GM23248 (cell line): ENCODE measurements at regions not wholly inside any gene's neighbourhood (a gene's known extent, or its start where the extent isn't known, plus 50 kb on each side); places are given as distances from the start of the nearest gene placed in this dataset.
A peak's percentile ranks its signal among the peaks of the same experiment; 100 is the strongest.

Experiments
- DNase-seq: peaks from one replicate; pipeline ENCODE4 v3.0.0-alpha.2; 2015
- H2AFZ ChIP-seq: fragments of 200-600 bp; sonication (generic); 2 replicates; pipeline ENCODE4 v1.6.1; 2016; ENCODE audit warnings: antibody characterized with exemption
- H3F3A ChIP-seq: fragments of 200-600 bp; sonication (generic); 2 replicates; pipeline ENCODE4 v1.6.1; 2016; ENCODE audit warnings: mild to moderate bottlenecking, antibody characterized with exemption, mixed run types; ENCODE audit not compliant: insufficient read depth
- H3K27ac ChIP-seq: fragments of 200-600 bp; sonication (generic); 2 replicates; pipeline ENCODE4 v1.5.1; 2016; ENCODE audit warnings: mild to moderate bottlenecking
- H3K27me3 ChIP-seq: fragments of 200-600 bp; sonication (generic); replicated peaks from 2 replicates; pipeline ENCODE4 v1.6.1; 2016; ENCODE audit warnings: mild to moderate bottlenecking; ENCODE audit not compliant: insufficient read depth
- H3K36me3 ChIP-seq: fragments of 200-600 bp; sonication (generic); 2 replicates; pipeline ENCODE4 v1.6.1; 2016; ENCODE audit warnings: low read depth, mild to moderate bottlenecking
- H3K4me1 ChIP-seq: fragments of 200-600 bp; sonication (generic); 2 replicates; pipeline ENCODE4 v1.6.1; 2016; ENCODE audit warnings: mild to moderate bottlenecking; ENCODE audit not compliant: insufficient read depth
- H3K4me2 ChIP-seq: fragments of 200-600 bp; sonication (generic); one replicate; pipeline ENCODE4 v1.6.1; 2016; ENCODE audit warnings: mild to moderate bottlenecking; ENCODE audit not compliant: unreplicated experiment
- H3K4me3 ChIP-seq: fragments of 200-600 bp; sonication (generic); 2 replicates; pipeline ENCODE4 v1.5.1; 2016; ENCODE audit warnings: mild to moderate bottlenecking
- H3K79me2 ChIP-seq: fragments of 200-600 bp; sonication (generic); 2 replicates; pipeline ENCODE4 v1.6.1; 2016; ENCODE audit warnings: mild to moderate bottlenecking; ENCODE audit not compliant: insufficient read depth
- H3K9ac ChIP-seq: fragments of 200-600 bp; sonication (generic); 2 replicates; pipeline ENCODE4 v1.6.1; 2016; ENCODE audit warnings: mild to moderate bottlenecking
- H3K9me2 ChIP-seq: fragments of 200-600 bp; sonication (generic); 2 replicates; pipeline ENCODE4 v1.6.1; 2016; ENCODE audit warnings: mixed run types, mild to moderate bottlenecking, moderate library complexity; ENCODE audit not compliant: insufficient read depth
- H3K9me3 ChIP-seq: fragments of 200-600 bp; sonication (generic); one replicate; pipeline ENCODE4 v1.6.1; 2017; ENCODE audit warnings: low read depth
- H4K20me1 ChIP-seq: fragments of 200-600 bp; sonication (generic); 2 replicates; pipeline ENCODE4 v1.6.0; 2016; ENCODE audit not compliant: insufficient read depth
- EZH2 ChIP-seq: fragments of 200-600 bp; sonication (generic); IDR thresholded peaks from 2 replicates; pipeline ENCODE4 v1.6.1; 2018; ENCODE audit warnings: antibody characterized with exemption, mild to moderate bottlenecking; ENCODE audit not compliant: insufficient read depth, poor library complexity, severe bottlenecking
- EZH2phosphoT487 ChIP-seq: fragments of 200-600 bp; sonication (generic); IDR thresholded peaks from 2 replicates; pipeline ENCODE4 v1.6.1; 2018; ENCODE audit warnings: antibody characterized with exemption, moderate library complexity, mild to moderate bottlenecking, low read depth; ENCODE audit not compliant: insufficient read depth
- WGBS, 2 experiments: methylation state at CpG; one replicate each; pipeline ENCODE4 v1.1.6; 2015 to 2017; ENCODE audit warnings: low lambda C conversion rate in 2 of 2, low coverage in 1 of 2; ENCODE audit errors: missing lambda C conversion rate in 2 of 2; 5-methylcytosine and 5-hydroxymethylcytosine counted together
- in situ Hi-C: fragments of 300-500 bp; cut with MboI; formaldehyde crosslinking; loops from 2 replicates; pipeline ENCODE4 v1.15.0; 2020

DNA sequence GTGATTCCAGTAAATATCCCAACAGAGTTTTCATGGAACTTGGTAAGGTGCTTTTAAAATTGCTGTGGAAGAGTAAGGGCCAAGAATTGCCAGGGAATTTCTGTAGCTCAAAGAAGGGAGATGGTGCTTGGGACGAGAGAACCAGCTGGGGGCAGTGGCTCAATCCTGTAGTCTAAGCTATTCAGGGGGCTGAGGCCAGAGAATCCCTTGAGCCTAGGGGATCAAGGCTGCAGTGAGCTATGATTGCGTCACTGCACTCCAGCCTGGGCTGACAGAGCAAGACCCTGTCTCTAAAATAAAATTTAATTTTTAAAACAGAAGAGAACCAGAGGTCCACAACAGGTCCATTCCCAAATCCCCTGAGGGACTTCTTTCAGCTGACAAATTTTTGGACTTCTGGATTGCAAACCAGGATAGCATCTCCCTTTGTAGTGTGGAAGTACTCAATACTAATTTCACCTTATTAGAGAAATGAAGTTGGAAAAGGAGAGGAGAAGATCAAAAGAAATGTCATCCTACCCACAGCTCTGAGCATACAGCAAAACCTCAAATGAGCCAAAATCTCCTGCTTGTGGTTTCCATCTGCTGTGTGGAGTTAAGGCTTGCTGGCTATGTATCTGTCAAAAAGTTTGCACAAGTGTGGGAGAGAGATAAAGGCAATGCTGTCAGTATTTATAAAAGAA lies 59.2 kb upstream of the CLPB start:
- no peaks in the 10 kb centered on the region for H3F3A ChIP-seq
- no peak for DNase-seq
- in situ Hi-C loops, result no loop called here

DNA sequence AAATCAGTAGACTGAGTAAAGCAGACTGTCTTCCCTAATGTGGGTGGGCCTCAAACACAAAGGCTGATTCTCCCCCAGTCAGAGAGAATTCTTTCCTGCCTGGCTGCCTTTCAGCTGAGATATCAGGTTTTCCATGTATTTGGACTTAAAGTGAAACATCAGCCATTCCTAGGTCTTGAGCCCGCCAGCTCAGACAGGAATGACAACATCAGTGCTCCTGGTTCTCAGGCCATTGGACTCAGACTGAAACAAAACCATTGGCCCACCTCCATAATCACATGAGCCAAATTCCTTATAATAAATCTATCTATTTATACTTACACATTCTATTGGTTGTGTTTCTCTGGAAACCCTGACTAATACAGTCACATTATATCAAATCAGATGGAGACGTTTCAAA lies 56.7 kb upstream of the CLPB start:
- Histone ChIP-seq H4K20me1 (no peaks in the 10 kb centered on the region), H3K27me3 (no peaks in the 10 kb centered on the region), H3K36me3 (no peaks in the 10 kb centered on the region), H3K27ac (no peak overlapping the region), H3F3A (no peaks in the 10 kb centered on the region), H3K4me1 (no peaks in the 10 kb centered on the region), H3K9me3 (no peaks in the 10 kb centered on the region), H2AFZ (no peak overlapping the region), H3K9ac (no peak overlapping the region), H3K4me2 (no peak overlapping the region), H3K79me2 (no peaks in the 10 kb centered on the region), H3K4me3 (no peak overlapping the region), H3K9me2 (no peaks in the 10 kb centered on the region)
- in situ Hi-C loops, result no loop called here
- DNase-seq, result peak; percentile 42
- TF ChIP-seq EZH2phosphoT487, result no peak
- no peak for TF ChIP-seq EZH2
- WGBS, 2 experiments, result 71 to 80% methylated on average over 2 of the region's 2 CpGs

More for the DNA sequence above, 59.2 kb upstream of the CLPB start:
- Histone ChIP-seq H3K79me2 (no peaks in the 10 kb centered on the region), H3K36me3 (no peaks in the 10 kb centered on the region), H3K4me2 (no peak overlapping the region), H3K9ac (no peak overlapping the region), H3K4me1 (no peaks in the 10 kb centered on the region), H3K27me3 (no peaks in the 10 kb centered on the region), H3K9me3 (no peaks in the 10 kb centered on the region), H3K9me2 (no peaks in the 10 kb centered on the region), H3K27ac (no peak overlapping the region), H3K4me3 (no peak overlapping the region), H2AFZ (no peak overlapping the region), H4K20me1 (no peaks in the 10 kb centered on the region)
- 51 to 54% methylated on average over 2 of the region's 2 CpGs for WGBS, 2 experiments
- TF ChIP-seq EZH2 (no peak), EZH2phosphoT487 (no peak)
